ENCODE measurements at regions not wholly inside any gene's neighbourhood (a gene's known extent, or its start where the extent isn't known, plus 50 kb on each side); places are given as distances from the start of the nearest gene placed in this dataset.

GRCh38 chr2:79434362-79434761 is 78.5 kb upstream of the CTNNA2 start:
- no peak for DNase-seq
- Mint-ChIP-seq H3K4me1 (ENCODE audit: low read depth) (no peaks in the 10 kb centered on the region), H3K9me3 (peaks cover 45% of the 10 kb centered on the region), H3K36me3 (ENCODE audit: low read depth) (peaks cover 5% of the 10 kb centered on the region; the same call in 1 of the 2 replicates), H3K4me3 (no peak overlapping the region), H3K27ac (no peak overlapping the region), H3K27me3 (ENCODE audit: insufficient read depth) (no peaks in the 10 kb centered on the region; the same call in 1 of the 2 replicates)
- TF ChIP-seq CTCF (IDR thresholded peaks at IDR 0.05) = no peak

- H3K36me3 Mint-ChIP-seq (ENCODE audit: low read depth) = peaks cover 5% of the 10 kb centered on the region; the same call in 1 of the 2 replicates
- H3K9me3 Mint-ChIP-seq = peaks cover 44% of the 10 kb centered on the region
- H3K4me1 Mint-ChIP-seq (ENCODE audit: low read depth) = no peaks in the 10 kb centered on the region
- H3K27ac Mint-ChIP-seq = no peak overlapping the region
- TF ChIP-seq CTCF (IDR thresholded peaks at IDR 0.05) = no peak
- no peak for DNase-seq
- no peak overlapping the region for H3K4me3 Mint-ChIP-seq
- H3K27me3 Mint-ChIP-seq (ENCODE audit: insufficient read depth) = no peaks in the 10 kb centered on the region; the same call in 1 of the 2 replicates
Measured at GRCh38 chr2:79432731-79433146, 80.1 kb upstream of the CTNNA2 start.

GRCh38 chr2:79428745-79429144 is 84.1 kb upstream of the CTNNA2 start:
- Mint-ChIP-seq H3K27me3 (ENCODE audit: insufficient read depth) (no peaks in the 10 kb centered on the region), H3K9me3 (peaks cover 21% of the 10 kb centered on the region), H3K36me3 (ENCODE audit: low read depth) (no peaks in the 10 kb centered on the region), H3K27ac (no peak overlapping the region), H3K4me3 (no peak overlapping the region), H3K4me1 (ENCODE audit: low read depth) (no peaks in the 10 kb centered on the region)
- DNase-seq = no peak
- TF ChIP-seq CTCF (IDR thresholded peaks at IDR 0.05) = no peak

GRCh38 chr2:79414690-79415089 is 98.2 kb upstream of the CTNNA2 start:
- TF ChIP-seq CTCF (IDR thresholded peaks at IDR 0.05) = no peak
- H3K27ac Mint-ChIP-seq = no peak overlapping the region
- peaks cover 20% of the 10 kb centered on the region for H3K9me3 Mint-ChIP-seq
- no peaks in the 10 kb centered on the region for H3K27me3 Mint-ChIP-seq (ENCODE audit: insufficient read depth)
- H3K4me3 Mint-ChIP-seq = no peak overlapping the region
- H3K36me3 Mint-ChIP-seq (ENCODE audit: low read depth) = peaks cover 5% of the 10 kb centered on the region; the same call in 1 of the 2 replicates
- DNase-seq = no peak
- no peaks in the 10 kb centered on the region for H3K4me1 Mint-ChIP-seq (ENCODE audit: low read depth)

GRCh38 chr2:79394485-79394859 is 118.4 kb upstream of the CTNNA2 start:
- no peak for TF ChIP-seq CTCF (IDR thresholded peaks at IDR 0.05)
- no peaks in the 10 kb centered on the region for H3K4me1 Mint-ChIP-seq (ENCODE audit: low read depth)
- no peak overlapping the region for H3K27ac Mint-ChIP-seq
- H3K36me3 Mint-ChIP-seq (ENCODE audit: low read depth) = no peaks in the 10 kb centered on the region
- H3K9me3 Mint-ChIP-seq = peaks cover 39% of the 10 kb centered on the region
- no peaks in the 10 kb centered on the region for H3K27me3 Mint-ChIP-seq (ENCODE audit: insufficient read depth)
- H3K4me3 Mint-ChIP-seq = no peak overlapping the region
- no peak for DNase-seq

Data from HFFc6 (cell line).